Activated T-cell treated with anti-CD3 and anti-CD28 coated beads, Interleukin-2, amount 50 U/mL, for 1 hour (primary cell): ENCODE measurements at regions not wholly inside any gene's neighbourhood (a gene's known extent, or its start where the extent isn't known, plus 50 kb on each side); places are given as distances from the start of the nearest gene placed in this dataset.

Experiments
- DNase-seq: peaks from one replicate; pipeline ENCODE4 v3.0.0-alpha.2; 2020

DNA sequence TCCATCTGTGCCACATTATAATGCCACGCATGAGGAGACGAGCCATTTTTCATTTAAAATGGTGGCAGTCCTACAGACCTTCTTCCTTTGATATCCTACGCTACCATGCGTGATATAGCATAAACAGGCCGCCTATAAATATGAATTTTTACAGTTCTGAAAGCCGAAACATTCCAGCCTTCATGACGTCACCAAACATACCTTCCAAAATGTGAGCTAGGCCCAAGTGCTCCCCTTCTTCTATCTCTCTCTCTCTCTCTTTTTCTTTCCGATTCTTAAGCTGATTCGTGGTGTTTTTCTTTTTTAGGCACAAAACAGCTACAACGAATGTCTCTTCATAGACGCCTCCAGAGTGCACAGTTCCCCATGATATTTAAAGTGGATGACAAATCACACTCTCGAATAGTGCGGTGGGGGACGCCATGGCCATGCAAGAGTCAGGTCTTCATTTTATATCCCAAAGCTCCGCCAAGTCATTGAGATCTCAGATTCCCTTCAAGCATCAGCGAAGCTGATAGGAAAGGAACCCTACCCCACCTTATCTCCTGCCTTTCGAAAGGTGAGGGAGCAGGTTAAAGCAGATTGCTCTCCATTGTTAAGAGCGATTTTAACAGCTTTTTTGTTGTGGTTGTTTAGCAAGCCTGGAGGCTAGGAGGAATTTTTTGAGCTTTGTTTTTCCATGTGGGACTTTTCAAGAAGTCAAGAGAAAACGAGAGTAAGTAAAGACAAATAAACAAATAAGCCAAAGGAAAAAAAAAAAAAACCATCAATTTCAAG is 436.3 kb downstream of the CMPK2 start:
- DNase-seq, result no peak

GRCh38 chr2:6434438-6434837 is 431.3 kb downstream of the CMPK2 start:
- no peak for DNase-seq

GRCh38 chr2:6441800-6442199 is 423.9 kb downstream of the CMPK2 start:
- DNase-seq, result no peak

GRCh38 chr2:6442252-6442985 is 423.3 kb downstream of the CMPK2 start:
- DNase-seq, result no peak

DNA sequence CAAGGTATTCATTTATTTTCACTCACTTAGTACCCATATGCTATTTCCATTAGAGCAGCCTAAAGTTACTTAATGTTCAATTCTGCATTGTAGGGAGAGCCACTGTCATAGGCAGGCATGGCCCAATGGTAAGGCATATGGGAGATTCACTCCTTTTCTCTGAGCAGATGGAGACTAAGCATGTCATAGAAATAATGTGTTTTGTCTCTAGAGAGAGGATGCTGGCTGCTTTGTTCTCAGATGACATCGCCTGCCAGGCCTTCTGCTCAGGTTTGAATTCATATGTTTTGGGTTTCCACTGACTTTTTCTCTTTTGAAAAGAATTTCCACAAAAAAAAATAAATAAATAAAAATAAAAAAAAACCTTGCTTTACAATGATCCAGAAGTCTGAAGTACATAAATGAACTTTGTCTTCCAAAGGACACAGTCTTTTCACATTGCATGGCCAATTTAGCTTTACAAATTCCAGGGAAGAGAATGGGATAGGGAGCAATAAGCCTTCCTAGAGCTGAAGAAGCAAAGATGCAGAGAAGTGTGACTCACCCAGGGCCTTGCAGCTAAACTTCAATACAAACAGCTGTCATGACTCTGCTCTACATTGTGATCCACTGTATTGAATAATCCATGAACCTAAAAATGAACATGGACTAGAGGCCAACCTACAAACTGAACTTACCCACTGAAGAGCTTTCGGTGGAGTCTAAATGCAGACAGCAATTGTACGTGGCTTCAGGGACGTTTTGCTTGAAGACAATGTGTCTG is 422.5 kb downstream of the CMPK2 start:
- DNase-seq, result no peak

GRCh38 chr2:6444514-6444913 is 421.2 kb downstream of the CMPK2 start:
- no peak for DNase-seq

DNA sequence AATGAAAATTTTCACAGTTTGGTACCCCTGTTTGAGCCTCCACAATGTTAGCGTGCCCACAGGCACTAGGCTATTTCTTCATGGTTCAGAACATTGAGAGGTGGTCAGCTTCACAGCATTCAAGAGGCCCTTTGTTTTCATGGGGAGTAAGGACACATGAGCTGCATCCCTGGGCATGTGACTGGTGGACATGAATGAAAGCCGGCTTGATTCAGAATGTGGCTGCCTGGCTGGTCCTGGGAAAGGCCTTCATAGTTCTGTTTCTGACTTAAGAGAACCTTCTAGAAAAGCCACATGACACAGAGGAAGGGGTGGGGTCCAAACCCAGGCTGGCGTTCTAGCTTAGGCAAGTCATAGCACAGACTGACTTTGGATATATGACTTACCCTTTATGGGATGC is 420.6 kb downstream of the CMPK2 start:
- no peak for DNase-seq

- DNase-seq, result no peak
Observed at GRCh38 chr2:6446938-6447608, 418.6 kb downstream of the CMPK2 start.

- no peak for DNase-seq
Observed at GRCh38 chr2:6448893-6449292, 416.8 kb downstream of the CMPK2 start.

DNA sequence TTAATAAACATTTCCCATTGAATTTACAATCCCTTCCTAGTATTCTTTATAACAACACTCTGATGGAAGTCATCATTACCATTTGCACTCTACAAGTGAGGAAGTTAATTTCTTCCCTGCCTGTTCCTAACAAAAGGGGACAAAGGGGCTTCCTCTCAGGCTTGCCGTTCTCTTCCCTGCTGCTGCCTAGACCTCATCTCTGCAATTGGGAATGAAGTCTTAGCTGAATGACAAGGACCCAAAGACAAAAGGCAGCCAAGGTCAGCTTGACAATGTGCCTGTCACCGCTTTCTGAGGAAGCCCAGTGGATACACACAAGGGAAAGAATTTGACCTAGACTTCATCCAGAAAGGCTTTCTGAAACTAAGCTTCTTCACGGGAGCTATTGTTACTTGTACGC is 416.4 kb downstream of the CMPK2 start:
- no peak for DNase-seq

GRCh38 chr2:6452702-6453481 is 412.8 kb downstream of the CMPK2 start:
- no peak for DNase-seq

DNA sequence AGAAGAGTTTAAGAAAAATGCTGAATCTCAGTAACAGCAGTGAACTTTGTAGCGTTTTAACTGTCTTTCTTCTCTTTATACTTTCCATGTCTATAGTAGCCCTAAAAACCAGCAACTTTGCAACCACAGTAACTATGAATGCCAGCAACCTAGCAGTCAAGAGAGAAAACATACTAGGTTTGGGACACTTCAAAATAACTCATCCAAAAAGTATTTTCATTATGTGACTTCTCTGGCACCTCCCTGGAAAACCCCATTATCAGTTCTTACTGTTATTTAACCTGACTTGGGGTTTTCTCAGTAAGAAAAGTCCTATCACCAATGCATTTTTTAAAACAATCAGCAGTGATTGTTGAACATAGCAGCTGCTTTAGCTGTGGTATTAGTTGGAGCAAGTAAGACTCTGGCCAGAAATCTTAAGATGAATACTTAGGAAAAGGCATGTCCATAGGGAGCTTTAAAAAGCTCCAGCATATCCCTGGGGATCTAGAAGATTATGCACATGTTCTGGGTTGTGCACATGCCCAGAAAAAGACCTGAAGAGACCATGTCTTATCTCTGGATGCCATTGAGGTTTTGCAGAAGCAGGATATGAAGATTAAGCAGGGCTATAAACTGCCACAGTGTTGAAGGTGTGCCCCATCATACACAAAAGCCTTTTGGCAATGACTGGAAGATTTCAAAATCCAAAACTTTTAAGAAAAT is 411.3 kb downstream of the CMPK2 start:
- no peak for DNase-seq

- DNase-seq, result no peak
Observed at GRCh38 chr2:6459138-6459537, 406.6 kb downstream of the CMPK2 start.

DNA sequence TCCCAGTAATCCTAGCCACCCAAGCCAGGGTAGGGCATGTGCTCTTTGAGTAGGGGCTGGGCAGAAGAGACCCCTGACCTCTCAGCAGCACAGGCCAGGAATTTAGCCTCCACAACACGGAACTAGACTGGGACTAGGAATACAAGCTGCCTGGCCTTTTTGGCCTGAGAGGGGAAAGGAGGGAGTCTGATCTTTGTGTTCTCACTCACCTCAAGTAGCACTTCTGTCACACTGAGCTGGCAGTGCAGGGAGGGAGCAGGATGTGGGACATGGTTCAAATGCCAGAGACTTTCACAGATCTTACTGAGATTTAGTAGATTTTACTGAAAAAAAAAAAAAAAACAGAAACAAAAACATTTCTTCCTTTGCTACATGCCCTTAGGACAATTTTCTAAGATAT is 395.2 kb downstream of the CMPK2 start:
- DNase-seq, result no peak

- no peak for DNase-seq
Observed at GRCh38 chr2:6471419-6471818, 394.3 kb downstream of the CMPK2 start.

- DNase-seq, result no peak
Observed at GRCh38 chr2:6474161-6475140, 391.3 kb downstream of the CMPK2 start.

- DNase-seq, result no peak
Observed at GRCh38 chr2:6475155-6475940, 390.4 kb downstream of the CMPK2 start.

- no peak for DNase-seq
Observed at GRCh38 chr2:6480514-6480913, 385.2 kb downstream of the CMPK2 start.

DNA sequence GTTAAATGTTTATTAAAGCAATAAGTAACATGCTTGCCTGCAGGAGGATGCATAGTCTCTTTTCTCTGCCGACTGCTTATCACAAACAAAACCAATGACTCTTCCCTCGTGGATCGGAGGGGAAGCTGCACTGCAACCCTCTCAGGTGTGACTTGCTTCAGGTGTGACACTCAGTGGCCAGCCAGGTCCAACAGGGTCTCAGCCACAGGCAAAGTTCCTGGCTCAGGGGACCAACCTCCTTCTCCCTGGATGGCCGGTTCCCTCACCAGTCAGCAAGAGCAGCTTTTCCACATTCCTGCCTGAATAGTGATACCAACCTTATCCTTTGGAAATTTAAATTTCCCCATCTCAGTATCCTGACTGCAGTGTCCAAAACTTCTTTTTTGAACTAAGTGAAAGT is 383.5 kb downstream of the CMPK2 start:
- no peak for DNase-seq

DNA sequence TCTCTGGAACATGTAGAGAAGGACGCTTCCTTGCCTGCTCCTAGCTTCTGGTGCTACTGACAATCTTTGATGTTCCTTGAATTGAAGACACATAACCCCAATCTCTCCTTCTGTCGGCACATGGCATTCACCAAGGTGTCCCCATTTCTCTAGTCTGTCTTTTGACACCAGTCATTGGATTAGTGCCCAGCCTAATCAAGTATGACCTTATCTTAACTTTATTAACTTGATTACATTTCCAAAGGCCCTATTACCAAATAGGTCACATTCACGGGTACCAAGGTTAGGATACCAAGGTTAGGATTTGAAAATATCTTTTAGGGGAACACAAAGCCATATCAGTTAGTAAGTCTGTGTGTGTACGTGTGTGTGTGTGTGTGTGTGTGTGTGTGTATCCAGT is 377.9 kb downstream of the CMPK2 start:
- DNase-seq, result no peak
